CD14-positive monocyte (primary cell): ENCODE measurements at regions not wholly inside any gene's neighbourhood (a gene's known extent, or its start where the extent isn't known, plus 50 kb on each side); places are given as distances from the start of the nearest gene placed in this dataset.

Experiments used
- DNase-seq, 3 donors: peaks; one replicate each; pipeline ENCODE4 v3.0.0-alpha.2; 2011 to 2022
- H2AFZ ChIP-seq: 2 replicates; pipeline ENCODE4 v1.6.0; 2012; ENCODE audit warnings: mild to moderate bottlenecking, low read depth, low read length, inconsistent platforms; ENCODE audit not compliant: insufficient read depth, poor library complexity, severe bottlenecking
- H3K27ac ChIP-seq, 2 donors: 1 replicate in 1 of 2; 2 replicates in 1 of 2; pipeline ENCODE4 v1.5.1; 2012 to 2013; ENCODE audit warnings: low read length in 2 of 2, control low read depth in 1 of 2, inconsistent platforms in 1 of 2, low read depth in 1 of 2, mild to moderate bottlenecking in 1 of 2
- H3K27me3 ChIP-seq, 2 donors: one replicate each; pipeline versions ENCODE4 v1.6.0 to v1.6.1; 2011 to 2013; ENCODE audit warnings: low read length in 2 of 2; ENCODE audit not compliant: control insufficient read depth in 2 of 2, insufficient read depth in 2 of 2
- H3K36me3 ChIP-seq, 2 donors: replicated peaks in 1 of 2; 1 replicate in 1 of 2; 2 replicates in 1 of 2; pipeline versions ENCODE4 v1.5.1 to v1.6.1; 2012 to 2013; ENCODE audit warnings: low read length in 2 of 2, control low read depth in 1 of 2, inconsistent platforms in 1 of 2, mild to moderate bottlenecking in 1 of 2; ENCODE audit not compliant: insufficient read depth in 2 of 2, control insufficient read depth in 1 of 2
- H3K4me1 ChIP-seq, 2 donors: 1 replicate in 1 of 2; 2 replicates in 1 of 2; pipeline versions ENCODE4 v1.5.1 to v1.6.1; 2012 to 2013; ENCODE audit warnings: low read length in 2 of 2, control low read depth in 1 of 2, inconsistent platforms in 1 of 2, mild to moderate bottlenecking in 1 of 2, moderate library complexity in 1 of 2; ENCODE audit not compliant: insufficient read depth in 2 of 2, control insufficient read depth in 1 of 2
- H3K4me2 ChIP-seq: replicated peaks from 2 replicates; pipeline ENCODE3; 2012; ENCODE audit warnings: low read length, moderate library complexity, mild to moderate bottlenecking; ENCODE audit not compliant: poor library complexity, severe bottlenecking; ENCODE audit errors: extremely low read depth
- H3K4me3 ChIP-seq, 3 experiments: fragments of 200-600 bp in 1 of 3; sonication (generic) in 1 of 3; replicated peaks in 1 of 3; 1 replicate in 2 of 3; 2 replicates in 1 of 3; pipeline ENCODE4 v1.5.1; 2011 to 2013; ENCODE audit warnings: low read length in 3 of 3, mild to moderate bottlenecking in 3 of 3, control low read depth in 2 of 3, low read depth in 2 of 3, inconsistent platforms in 1 of 3, moderate library complexity in 1 of 3
- H3K79me2 ChIP-seq: 2 replicates; pipeline ENCODE4 v1.6.0; 2012; ENCODE audit warnings: mild to moderate bottlenecking, control low read depth, inconsistent platforms, low read length, moderate library complexity; ENCODE audit not compliant: insufficient read depth
- H3K9ac ChIP-seq: 2 replicates; pipeline ENCODE4 v1.6.0; 2017; ENCODE audit warnings: low read length, mild to moderate bottlenecking; ENCODE audit not compliant: insufficient read depth, poor library complexity, severe bottlenecking
- H3K9me3 ChIP-seq, 2 donors: replicated peaks in 1 of 2; 1 replicate in 1 of 2; 2 replicates in 1 of 2; pipeline versions ENCODE4 v1.5.1 to v1.6.1; 2012 to 2013; ENCODE audit warnings: low read length in 2 of 2, control low read depth in 1 of 2; ENCODE audit not compliant: control insufficient read depth in 1 of 2, insufficient read depth in 1 of 2
- H4K20me1 ChIP-seq: 2 replicates; pipeline ENCODE4 v1.6.0; 2012; ENCODE audit warnings: mild to moderate bottlenecking, low read length, control low read depth, moderate library complexity; ENCODE audit not compliant: insufficient read depth
- H3K27ac Mint-ChIP-seq, 7 donors: one replicate each; pipeline ENCODE4 v1.8.0; 2020; ENCODE audit warnings: mild to moderate bottlenecking in 7 of 7, mixed read lengths in 7 of 7, moderate library complexity in 6 of 7, inconsistent platforms in 2 of 7
- H3K27me3 Mint-ChIP-seq, 3 donors: one replicate each; pipeline ENCODE4 v1.8.0; 2021 to 2022; ENCODE audit warnings: low read depth in 3 of 3, mild to moderate bottlenecking in 3 of 3, mixed read lengths in 3 of 3, moderate library complexity in 3 of 3, inconsistent platforms in 1 of 3
- H3K36me3 Mint-ChIP-seq, 2 donors: one replicate each; pipeline ENCODE4 v1.8.0; 2020; ENCODE audit warnings: mixed read lengths in 2 of 2, inconsistent platforms in 1 of 2, mild to moderate bottlenecking in 1 of 2
- H3K4me1 Mint-ChIP-seq: one replicate; pipeline ENCODE4 v1.8.0; 2020; ENCODE audit warnings: mild to moderate bottlenecking, mixed read lengths
- H3K4me3 Mint-ChIP-seq, 2 donors: one replicate each; pipeline ENCODE4 v1.8.0; 2020; ENCODE audit warnings: mild to moderate bottlenecking in 2 of 2, mixed read lengths in 2 of 2, moderate library complexity in 1 of 2
- H3K9me3 Mint-ChIP-seq, 7 donors: one replicate each; pipeline ENCODE4 v1.8.0; 2020 to 2022; ENCODE audit warnings: mixed read lengths in 7 of 7, mild to moderate bottlenecking in 6 of 7, moderate library complexity in 6 of 7, inconsistent platforms in 2 of 7
- CTCF ChIP-seq: fragments of 200-600 bp; IDR thresholded peaks from one replicate; pipeline ENCODE4 v1.8.0; 2022; ENCODE audit warnings: antibody characterized with exemption, mild to moderate bottlenecking
- WGBS: methylation state at CpG from one replicate; pipeline ENCODE4 v1.1.5; 2013; ENCODE audit warnings: missing lambda C conversion rate; ENCODE audit not compliant: insufficient coverage; 5-methylcytosine and 5-hydroxymethylcytosine counted together
- intact Hi-C, 2 donors: fragments of 100-400 bp; cut with micrococcal nuclease; formaldehyde crosslinking; loops; one replicate each; pipeline versions ENCODE4 v1.15.0 to v1.15.1; 2023

GRCh38 chr3:10583798-10584708, 78.7 kb upstream of the ATP2B2 start:
- intact Hi-C loops: no loop called here
- Histone ChIP-seq H3K9ac (no peak overlapping the region), H3K4me3 (no peak overlapping the region), H4K20me1 (no peaks in the 10 kb centered on the region), H3K36me3 (no peaks in the 10 kb centered on the region), H2AFZ (no peak overlapping the region), H3K9me3 (no peaks in the 10 kb centered on the region), H3K79me2 (no peaks in the 10 kb centered on the region), H3K4me2 (no peak overlapping the region), H3K4me1 (no peaks in the 10 kb centered on the region), H3K27me3 (peaks cover 0 to 4% of the 10 kb centered on the region in 2 donors), H3K27ac (no peak overlapping the region)
- no peak for TF ChIP-seq CTCF
- DNase-seq: no peak
- H3K9me3 Mint-ChIP-seq: no peaks in the 10 kb centered on the region
- H3K27me3 Mint-ChIP-seq: peaks cover 8 to 18% (median 11%) of the 10 kb centered on the region in 3 donors
- no peak overlapping the region for H3K4me3 Mint-ChIP-seq
- H3K36me3 Mint-ChIP-seq: no peaks in the 10 kb centered on the region
- no peaks in the 10 kb centered on the region for H3K4me1 Mint-ChIP-seq
- 73% methylated on average over 13 of the region's 13 CpGs for WGBS
- H3K27ac Mint-ChIP-seq: no peak overlapping the region

- no peak overlapping the region for H2AFZ ChIP-seq
- no peaks in the 10 kb centered on the region for H4K20me1 ChIP-seq
- Mint-ChIP-seq H3K27ac (no peak overlapping the region), H3K36me3 (no peaks in the 10 kb centered on the region), H3K27me3 (peaks cover 8 to 18% (median 11%) of the 10 kb centered on the region in 3 donors), H3K4me3 (no peak overlapping the region), H3K9me3 (no peaks in the 10 kb centered on the region), H3K4me1 (no peaks in the 10 kb centered on the region)
- H3K36me3 ChIP-seq: no peaks in the 10 kb centered on the region
- no CpG with 5 or more reads among the region's 1 CpG for WGBS
- no peak overlapping the region for H3K4me3 ChIP-seq
- no peak overlapping the region for H3K27ac ChIP-seq
- TF ChIP-seq CTCF: no peak
- H3K4me1 ChIP-seq: no peaks in the 10 kb centered on the region
- H3K27me3 ChIP-seq: peaks cover 0 to 4% of the 10 kb centered on the region in 2 donors
- intact Hi-C loops: no loop called here
- H3K9ac ChIP-seq: no peak overlapping the region
- H3K9me3 ChIP-seq: no peaks in the 10 kb centered on the region
- H3K79me2 ChIP-seq: no peaks in the 10 kb centered on the region
- DNase-seq: no peak
- H3K4me2 ChIP-seq: no peak overlapping the region
Observed at GRCh38 chr3:10585945-10586344, 80.6 kb upstream of the ATP2B2 start.
